HG03354 (cell line): ENCODE measurements at regions not wholly inside any gene's neighbourhood (a gene's known extent, or its start where the extent isn't known, plus 50 kb on each side); places are given as distances from the start of the nearest gene placed in this dataset.

Experiments used
- ATAC-seq: cut with Tn5 transposase; IDR thresholded peaks from one replicate; pipeline ENCODE4 v1.9.1; 2021; ENCODE audit warnings: mild to moderate bottlenecking; ENCODE audit not compliant: unreplicated experiment, poor library complexity, severe bottlenecking

DNA sequence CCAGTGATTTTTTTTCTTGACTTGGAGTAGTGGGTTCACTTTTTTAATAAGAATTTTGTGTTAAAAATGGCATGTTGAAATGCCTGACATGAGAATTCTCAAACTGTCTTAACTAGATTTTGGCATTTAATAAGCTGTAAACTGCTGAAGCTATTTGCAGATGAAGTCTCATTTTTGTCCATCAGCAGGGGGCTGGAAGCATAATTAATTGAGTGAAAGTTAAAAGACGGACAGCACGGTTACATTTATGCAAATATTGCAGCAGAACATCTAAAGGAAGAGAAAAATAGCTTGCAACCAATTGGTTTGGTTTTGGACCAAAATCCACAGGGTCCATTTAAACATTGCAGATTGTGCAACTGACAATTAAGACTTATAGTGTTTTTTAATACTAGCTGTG, 837.3 kb upstream of the KLHL1 start:
- no peak for ATAC-seq

DNA sequence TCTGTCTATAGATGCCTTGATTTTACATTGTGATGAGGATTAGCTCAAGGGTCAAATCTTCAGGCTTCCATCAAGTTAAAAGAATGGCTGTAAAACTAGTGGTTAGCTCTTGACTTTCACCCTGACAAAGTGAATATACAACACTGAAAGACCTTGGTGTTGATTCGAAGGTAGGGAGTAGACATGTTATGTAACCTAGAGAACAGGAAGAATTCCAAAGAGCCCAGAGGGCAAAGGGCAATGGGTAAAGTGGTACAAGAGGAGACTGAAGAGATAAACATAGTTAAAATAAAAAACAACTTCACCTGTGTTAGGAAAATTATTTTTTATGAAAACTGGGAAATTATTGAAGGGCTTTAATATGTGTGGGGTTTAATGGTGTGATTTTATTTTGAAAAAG, 833.2 kb upstream of the KLHL1 start:
- no peak for ATAC-seq

DNA sequence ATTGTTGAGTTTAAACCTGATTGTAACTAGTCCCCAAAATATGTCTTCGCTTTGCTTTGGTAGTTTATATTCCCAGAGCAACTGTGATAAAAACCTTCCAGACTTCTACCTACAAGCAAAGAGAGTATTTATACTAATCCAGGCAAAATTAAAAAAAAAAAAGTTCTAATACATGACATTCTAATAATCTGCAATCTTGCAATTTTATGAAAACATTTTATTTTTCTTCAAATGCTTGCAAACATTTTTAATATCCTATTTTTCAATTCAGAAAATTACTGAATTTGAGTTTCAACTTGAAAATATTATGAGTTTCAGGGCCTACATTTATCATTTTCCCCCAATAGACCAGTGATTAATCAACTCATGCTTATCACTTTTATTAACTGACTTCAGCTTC, 830.2 kb upstream of the KLHL1 start:
- no peak for ATAC-seq

GRCh38 chr13:70932511-70932910, 824.3 kb upstream of the KLHL1 start:
- no peak for ATAC-seq

DNA sequence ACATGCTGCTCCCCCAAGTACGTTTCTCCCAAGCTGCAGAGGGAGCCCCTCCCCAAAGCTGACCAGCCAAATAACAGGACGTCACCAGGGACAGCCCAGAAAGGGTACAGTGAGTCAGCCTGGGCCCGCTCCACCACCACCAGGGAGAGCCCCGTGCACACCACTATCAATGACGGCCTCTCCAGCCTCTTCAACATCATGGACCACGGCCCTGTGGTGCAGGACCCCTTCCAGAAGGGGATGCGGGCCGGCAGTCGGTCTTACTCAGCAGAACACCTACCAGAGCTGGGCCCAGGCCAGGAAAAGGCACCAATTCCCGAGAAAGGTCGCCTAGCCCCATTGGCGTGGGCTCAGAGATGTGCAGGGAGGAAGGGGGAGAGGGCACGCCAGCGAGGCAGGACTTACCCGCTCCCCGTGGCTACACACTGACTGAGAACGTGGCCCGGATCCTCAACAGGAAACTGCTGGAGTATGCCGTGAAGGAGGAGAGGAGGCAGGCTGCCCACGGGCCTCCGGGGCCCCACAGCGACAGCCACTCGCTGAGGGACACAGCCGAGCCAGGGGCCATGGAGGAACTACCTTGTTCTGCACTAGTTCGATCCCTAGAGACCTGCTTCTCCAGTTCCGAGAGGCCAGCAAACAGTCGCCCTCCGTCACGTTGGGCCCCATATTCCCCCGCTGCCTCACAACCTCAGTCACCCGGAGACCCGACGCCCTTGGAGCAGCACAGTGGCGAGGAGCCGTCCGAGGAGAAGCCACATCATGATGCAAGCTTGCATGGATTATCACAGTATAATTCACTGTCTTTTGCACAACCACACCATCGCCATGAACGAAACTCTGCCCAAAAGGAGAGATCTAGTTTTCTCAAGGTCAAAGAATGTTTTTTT, 815.9 kb upstream of the KLHL1 start:
- no peak for ATAC-seq

DNA sequence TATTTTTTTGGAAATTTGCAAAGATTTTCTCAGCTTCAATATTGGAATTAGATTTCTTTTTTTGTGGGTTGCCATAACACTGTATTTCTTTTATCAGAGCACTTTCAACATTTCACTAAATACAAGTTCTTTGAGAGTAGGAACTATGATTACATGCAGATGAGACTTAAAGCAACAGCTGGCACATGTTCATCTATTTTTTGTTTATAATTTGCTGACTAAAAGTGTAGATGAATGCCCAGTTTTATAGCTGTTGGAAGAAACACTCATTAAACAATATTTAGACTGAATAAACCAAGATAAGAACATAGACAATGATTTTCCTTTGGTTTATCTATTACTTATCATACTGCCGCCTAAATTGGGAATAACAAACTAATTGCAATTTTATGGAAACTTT, 803.0 kb upstream of the KLHL1 start:
- no peak for ATAC-seq

DNA sequence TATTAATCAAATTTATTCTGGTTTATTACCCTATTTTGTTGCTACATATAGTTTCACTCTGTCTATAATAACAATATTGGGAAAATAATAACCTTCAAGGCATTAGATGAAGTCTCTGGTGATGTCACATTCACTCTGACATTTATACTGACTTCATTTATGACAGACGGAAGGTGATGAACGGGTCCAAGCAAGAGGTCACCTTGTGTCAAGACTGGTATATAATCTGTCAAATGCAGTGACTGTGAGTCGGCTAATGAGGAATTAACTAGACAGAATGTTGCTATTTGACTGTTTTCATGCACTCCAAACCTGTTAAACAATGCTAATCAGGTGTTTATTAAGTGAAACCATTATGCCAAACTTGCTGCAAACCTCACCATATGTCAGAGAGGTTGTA, 800.5 kb upstream of the KLHL1 start:
- no peak for ATAC-seq

- ATAC-seq: no peak
Observed at GRCh38 chr13:70905035-70905434, 796.8 kb upstream of the KLHL1 start.

DNA sequence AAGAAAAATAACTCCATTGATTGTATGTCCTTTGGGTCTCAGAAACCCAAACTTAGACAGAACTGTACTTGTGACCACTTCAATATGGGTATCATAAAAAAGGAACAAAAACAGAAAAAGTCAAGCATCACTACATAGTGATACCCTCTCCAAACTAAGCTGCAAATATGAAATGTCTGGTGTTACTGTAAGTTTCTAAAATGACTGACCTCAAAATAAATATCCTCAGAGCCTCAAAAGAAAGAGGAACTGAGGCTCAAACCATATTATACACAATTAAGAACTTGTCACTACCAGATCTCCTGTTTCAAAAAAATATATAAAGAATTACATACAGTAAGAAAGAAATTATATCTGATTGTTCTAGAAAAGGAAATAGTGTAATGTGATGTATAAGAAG, 787.9 kb upstream of the KLHL1 start:
- ATAC-seq: no peak

GRCh38 chr13:70895599-70895998, 787.3 kb upstream of the KLHL1 start:
- no peak for ATAC-seq

GRCh38 chr13:70894258-70894657, 786.0 kb upstream of the KLHL1 start:
- ATAC-seq: no peak

- ATAC-seq: no peak
Observed at GRCh38 chr13:70893832-70894231, 785.6 kb upstream of the KLHL1 start.

DNA sequence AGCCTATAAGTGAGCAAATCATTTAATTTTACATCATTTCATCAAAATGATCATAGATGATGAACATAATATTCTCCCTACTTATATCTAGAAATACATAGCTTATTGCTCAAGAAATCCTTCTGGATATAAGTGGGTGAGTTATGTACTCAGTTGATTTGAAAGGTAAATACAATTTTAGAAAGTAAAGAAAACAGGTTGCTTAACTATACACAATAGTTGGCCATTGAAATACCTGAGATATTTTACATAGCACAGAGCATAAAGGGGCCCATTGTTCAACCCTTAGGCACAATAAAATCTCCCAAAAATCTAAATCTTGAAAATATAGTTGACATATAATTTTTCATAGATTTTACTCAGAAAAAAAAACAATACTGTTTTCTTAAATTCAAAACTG, 782.0 kb upstream of the KLHL1 start:
- no peak for ATAC-seq

DNA sequence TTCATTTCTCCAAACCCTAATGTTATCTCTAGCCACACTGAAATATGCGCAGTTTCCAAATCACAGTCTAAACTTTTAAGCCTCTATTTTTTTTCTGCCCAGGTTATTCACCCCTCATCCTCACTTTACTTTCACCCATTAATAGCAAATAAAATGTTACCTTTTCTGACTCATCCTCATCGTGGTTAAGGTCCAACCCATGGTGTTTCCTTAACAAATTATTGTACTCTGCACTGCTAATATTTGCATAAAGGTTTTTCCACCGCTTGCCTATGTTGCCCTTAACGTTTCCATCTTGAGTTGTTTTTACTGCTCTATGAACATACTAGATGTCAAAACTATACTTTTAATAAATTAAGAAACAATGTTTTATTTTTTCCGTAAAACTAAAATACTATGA, 780.9 kb upstream of the KLHL1 start:
- no peak for ATAC-seq

GRCh38 chr13:70884196-70884595, 775.9 kb upstream of the KLHL1 start:
- ATAC-seq: no peak

GRCh38 chr13:70874636-70875035, 766.4 kb upstream of the KLHL1 start:
- ATAC-seq: no peak

GRCh38 chr13:70864731-70865130, 756.5 kb upstream of the KLHL1 start:
- ATAC-seq: no peak

DNA sequence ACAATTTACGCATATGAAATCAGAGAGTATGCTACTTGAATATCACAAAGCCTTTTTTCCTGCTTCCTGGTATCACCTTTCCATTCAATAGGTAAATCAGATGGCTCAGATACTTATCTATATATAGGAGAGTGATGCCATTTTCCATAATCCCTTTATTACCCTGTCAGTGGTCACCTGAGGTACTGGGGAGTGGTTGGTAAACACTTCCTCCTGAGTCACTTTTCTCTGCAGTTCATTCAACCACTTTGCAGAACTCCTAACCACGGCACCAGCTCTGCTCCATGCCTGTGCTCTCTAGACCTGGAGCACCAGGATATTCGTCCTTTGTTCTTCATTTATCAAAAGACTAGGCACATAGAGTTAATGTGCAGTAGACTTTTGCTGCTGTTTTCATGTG, 748.5 kb upstream of the KLHL1 start:
- no peak for ATAC-seq

DNA sequence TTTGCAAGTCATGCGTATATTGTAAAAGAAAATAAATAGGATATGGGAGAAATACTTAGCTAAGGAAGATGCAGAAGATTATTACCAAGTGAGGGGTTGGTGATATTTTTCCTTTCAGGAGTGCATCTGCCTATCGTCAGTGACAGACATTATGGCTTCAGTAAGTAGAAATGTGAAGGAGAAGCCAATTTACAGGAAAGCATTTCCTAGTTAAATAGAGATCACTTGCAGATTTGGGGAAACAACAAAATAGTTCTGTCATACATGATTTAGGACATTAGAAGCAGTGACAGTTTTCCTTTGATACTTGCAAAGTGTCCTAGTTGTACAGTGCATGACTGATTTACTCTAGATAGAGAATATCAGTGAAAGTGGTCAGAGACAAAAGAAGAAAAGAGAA, 747.8 kb upstream of the KLHL1 start:
- no peak for ATAC-seq

GRCh38 chr13:70849222-70849621, 741.0 kb upstream of the KLHL1 start:
- ATAC-seq: no peak

DNA sequence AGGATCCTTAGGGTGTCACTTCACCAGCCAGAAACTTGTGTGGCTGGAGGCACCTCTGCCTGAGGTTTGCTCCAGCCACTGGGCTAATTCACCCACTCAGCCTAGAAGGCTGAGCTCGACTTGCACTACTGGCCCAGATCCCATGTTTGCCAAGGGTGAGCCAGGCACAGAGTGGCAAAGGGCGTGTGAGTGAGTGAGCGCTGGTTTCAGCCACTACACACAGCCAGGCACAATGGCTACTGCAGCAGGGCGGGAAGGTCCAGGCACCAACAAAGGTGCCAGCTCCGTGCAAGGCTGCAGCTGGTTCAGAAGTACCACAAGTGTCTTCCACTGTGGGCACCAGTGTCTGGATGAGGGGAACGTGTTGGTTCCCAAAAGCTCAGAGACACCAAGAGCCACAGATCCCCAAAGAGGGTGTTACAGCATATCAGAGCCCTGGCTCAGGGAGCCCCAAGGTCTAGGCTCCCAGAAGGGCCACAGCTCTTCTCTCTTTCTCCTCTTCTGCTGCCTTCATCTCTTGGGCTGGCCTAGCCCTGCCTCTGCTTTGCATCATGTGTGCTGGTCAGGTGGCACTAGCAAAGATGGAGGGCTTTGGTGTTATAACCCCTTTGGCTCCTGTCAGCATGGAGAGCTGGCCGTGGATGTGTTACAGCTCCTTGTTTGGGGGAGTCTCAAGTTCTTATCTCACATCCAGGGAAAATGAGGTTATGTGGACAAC, 736.3 kb upstream of the KLHL1 start:
- ATAC-seq: no peak
